ENCODE measurements at regions not wholly inside any gene's neighbourhood (a gene's known extent, or its start where the extent isn't known, plus 50 kb on each side); places are given as distances from the start of the nearest gene placed in this dataset.
"Not testable (repeated sequence)": the region's sequence is repeated elsewhere in the genome, so short reads cannot be mapped to it uniquely, and the experiment has no call there.

DNA sequence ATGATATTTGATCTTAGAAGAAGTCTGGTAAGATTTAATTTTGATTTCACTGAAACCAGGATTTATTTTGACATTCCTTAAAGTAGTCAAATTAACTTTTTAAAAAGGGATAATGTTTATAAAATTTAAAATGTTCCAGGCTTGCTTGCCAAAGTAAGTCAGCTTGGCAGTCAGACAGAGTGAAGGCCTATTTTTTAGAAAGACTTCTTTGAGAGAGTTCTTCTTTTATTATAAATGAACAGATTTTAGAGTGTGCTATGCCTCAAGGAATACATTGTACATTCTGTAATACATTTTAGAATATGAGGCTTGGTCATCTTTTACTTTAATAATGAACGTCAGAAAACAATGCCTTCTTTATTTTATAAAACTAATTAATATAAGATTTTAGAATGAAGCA is 138.7 kb downstream of the DISP1 start:
- no peak for DNase-seq

DNA sequence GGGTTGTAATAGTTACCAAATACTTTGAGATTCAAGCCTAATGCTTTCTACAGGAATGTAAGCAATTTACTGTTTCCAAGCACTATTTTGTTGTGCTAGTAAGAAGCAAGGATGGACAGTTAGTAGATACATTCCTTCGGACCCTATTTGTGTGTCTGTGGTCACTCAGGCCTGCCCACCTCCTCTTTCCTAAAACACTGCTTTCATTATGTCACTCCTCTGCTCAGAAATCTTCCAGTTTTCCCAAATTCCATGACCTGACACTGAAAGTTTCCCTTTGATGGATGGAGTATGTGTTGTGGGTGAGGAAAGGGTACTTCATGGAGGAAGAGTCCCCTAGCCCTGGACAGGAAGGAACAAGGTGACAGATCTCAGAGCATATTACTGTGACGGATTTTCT is 141.1 kb downstream of the DISP1 start:
- no peak for DNase-seq

- no peak for DNase-seq
These were observed 141.8 kb downstream of the DISP1 start for GRCh38 chr1:222956601-222957000.

DNA sequence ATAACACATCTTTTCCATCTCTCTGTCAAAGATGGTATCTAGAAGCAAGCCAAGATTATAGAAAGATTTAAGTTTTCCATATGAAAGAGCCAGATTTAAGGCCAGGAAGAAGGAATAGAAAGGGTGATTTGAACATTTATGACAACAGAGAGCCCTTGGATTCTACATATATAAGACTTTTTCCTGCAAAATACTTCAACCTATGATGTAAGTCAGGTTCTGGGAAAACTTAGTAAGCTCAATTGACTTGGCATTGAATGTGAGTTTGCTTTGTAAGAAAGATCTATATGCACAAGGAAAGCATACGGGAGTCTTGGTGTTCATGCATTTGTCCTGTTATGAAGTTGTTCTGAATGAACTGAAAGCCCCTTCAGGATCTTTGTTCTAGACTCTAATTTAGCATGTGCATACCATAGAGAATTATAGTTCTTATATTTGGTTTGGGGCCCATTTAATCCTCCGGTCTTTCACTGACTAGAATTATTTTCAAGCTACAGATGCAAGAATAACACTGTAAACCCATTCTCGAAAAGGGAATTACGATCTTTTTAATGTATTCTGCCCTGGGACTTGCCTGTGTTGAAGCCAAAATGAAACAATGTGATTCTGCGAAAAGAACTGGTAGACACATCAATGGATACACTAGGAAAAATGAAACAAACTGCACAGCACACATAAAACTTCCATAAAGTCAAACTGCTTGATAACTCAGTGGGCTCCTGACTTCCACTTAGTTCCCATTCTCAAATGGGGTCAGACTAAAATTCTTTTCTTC is 152.8 kb downstream of the DISP1 start:
- DNase-seq: no peak

DNA sequence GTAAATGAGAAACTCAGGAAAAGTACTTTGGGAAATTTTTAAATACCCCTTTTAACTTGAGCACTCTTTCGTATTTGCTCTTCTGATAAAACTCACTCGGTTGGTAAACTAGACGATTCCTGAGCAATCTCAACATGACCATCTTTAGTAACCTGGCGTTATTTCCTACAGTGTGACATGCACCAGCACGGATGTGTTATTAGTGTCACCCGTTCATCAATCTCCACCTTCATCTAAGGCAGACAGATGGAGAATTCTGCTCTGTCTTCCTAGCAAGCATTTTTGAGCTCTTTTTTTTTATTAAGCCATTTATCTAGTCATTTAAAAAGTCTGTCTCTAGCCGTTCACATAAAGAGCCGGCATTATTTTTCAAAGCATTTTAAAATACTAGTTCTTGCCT is 155.2 kb downstream of the DISP1 start:
- no peak for DNase-seq

- DNase-seq: no peak
These were observed 155.9 kb downstream of the DISP1 start for GRCh38 chr1:222970711-222971110.

GRCh38 chr1:222971146-222971545 is 156.3 kb downstream of the DISP1 start:
- no peak for DNase-seq

- DNase-seq: no peak
These were observed 158.7 kb downstream of the DISP1 start for GRCh38 chr1:222973561-222973960.

- DNase-seq: peak in 1 of 5 experiments; percentile 85
These were observed 159.7 kb downstream of the DISP1 start for GRCh38 chr1:222974496-222974895.

GRCh38 chr1:222975472-222976122 is 160.8 kb downstream of the DISP1 start:
- DNase-seq: no peak

DNA sequence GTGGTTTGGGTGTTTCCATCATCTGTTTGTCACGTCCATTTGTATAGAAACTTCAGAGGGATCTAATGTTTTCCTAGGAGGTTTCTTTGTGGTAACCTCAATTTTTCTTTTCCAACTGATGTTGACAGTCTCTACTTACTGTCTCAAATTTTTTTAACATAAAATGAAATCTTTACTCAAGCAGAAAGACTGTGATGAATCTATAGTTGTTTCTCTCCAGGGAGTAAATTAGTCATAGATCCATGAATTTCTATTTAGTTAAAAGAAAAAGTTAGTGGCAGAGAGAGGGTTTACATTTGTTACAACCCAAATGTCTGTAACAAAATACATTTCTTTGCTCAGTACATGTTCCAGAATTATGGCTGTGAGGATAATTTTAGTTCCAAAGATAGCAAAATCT is 161.6 kb downstream of the DISP1 start:
- no peak for DNase-seq

GRCh38 chr1:222977294-222977693 is 162.5 kb downstream of the DISP1 start:
- not testable (repeated sequence) for DNase-seq

- no peak for DNase-seq
These were observed 163.5 kb downstream of the TLR5 start for GRCh38 chr1:222979561-222979960.

- DNase-seq: no peak
These were observed 155.4 kb downstream of the TLR5 start for GRCh38 chr1:222987674-222988076.

GRCh38 chr1:222989443-222989842 is 153.6 kb downstream of the TLR5 start:
- DNase-seq: no peak

GRCh38 chr1:222991177-222991576 is 151.9 kb downstream of the TLR5 start:
- DNase-seq: no peak

DNA sequence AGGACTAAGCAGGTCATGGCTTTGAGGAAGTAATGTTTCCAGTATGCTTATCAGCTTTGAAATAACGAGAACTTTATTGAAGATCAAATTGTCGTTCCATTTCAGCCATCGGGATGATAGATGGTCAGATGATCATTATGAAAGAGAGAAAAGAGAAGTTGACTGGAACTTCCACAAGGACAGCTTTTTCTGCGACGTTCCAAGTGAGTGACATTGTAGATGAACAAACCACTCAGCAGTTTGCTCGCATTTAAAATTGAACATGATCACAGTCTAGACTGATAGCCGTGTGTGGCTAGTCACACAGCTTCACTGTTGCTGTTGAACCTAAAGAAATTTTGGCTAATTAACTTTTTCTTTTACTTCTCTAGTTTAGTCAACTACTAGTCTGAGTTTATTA is 151.1 kb downstream of the TLR5 start:
- DNase-seq: no peak

GRCh38 chr1:222994511-222995235 is 148.4 kb downstream of the TLR5 start:
- DNase-seq: no peak

DNA sequence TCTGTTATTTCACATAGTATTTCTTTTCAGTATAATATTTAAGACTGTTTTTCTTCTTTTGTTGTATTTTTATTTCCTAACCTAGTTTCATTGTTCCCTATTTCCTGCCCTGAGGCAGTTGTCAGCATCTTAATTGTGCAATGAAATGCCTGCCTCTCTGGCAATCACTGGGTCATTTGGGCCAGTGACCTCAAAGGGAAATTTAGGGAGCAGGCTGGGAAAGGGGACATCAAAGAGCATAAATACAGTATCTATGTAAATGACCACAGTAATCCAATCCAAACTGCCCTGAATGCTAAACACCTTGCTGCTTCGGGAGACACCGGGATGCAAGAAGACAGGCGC is 147.8 kb downstream of the TLR5 start:
- no peak for DNase-seq

DNA sequence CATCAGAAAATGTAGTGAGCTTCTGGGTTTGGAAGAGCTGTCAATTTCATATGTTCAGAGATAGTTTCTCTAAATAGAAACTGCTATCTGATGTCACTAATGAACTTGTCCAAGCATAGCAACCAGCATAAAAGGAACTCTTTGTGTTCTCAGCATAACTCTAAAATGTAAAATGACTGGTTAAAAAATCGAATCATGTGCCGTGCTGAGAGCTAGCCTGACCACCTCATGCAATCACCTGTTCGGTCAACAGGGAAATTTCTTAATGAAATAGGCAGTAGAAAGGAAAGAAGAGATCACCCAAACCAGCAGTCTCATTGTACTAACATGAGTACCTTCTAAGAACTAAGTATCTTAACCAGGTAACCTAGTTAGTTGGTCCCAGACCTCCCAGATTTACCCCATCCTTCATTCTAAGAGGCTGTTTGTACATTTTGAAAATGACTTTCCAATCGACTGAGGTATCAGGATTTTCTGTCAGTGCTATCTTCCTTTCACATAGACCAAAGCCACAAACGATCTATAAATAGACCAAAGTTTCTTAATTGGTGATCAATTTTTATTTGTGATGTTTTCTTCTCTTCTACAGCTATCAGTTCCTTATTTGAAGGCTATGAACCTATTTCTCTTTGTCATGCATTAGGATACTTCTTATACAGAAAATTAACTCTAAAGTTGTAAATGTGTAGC is 147.3 kb downstream of the TLR5 start:
- no peak for DNase-seq

DNA sequence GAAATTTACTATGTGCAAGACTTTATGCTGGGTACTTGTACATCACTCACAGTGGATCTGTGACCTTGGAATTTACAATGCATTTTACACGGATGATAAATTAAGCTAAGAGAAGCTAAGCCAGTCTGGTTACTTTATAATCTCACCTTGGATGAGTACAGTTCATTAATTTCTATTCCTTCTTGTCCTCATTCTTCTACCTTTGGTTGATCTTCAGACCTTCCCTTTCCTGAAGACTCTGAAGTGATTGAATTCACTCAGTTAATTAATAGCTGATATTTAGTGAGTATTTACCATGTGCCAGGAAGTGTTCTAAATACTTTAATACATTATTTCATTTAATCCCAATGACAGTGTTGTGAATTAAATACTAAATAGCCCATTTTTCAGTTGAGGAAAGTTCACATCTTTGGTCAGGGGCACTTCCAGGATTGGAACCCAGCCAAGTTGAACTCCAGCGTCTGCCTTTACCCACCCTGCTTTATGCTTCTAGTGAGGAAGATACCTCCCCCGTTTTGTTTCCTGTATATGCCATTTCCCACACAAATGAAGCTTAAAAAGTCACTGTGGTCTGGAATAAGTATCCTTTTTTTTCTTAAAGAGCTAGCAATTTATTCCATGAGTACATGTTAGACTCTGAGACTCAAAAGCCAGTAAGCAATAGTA is 146.6 kb downstream of the TLR5 start:
- DNase-seq: no peak

GRCh38 chr1:223000632-223001031 is 142.4 kb downstream of the TLR5 start:
- no peak for DNase-seq
